Activated naive CD8-positive, alpha-beta T cell treated with anti-CD3 and anti-CD28 coated beads, Interleukin-2, amount 50 U/mL, for 24 hours (primary cell): ENCODE measurements at regions not wholly inside any gene's neighbourhood (a gene's known extent, or its start where the extent isn't known, plus 50 kb on each side); places are given as distances from the start of the nearest gene placed in this dataset.

Source experiments
- ATAC-seq: fragments of 150-1000 bp; cut with Tn5 transposase; one replicate; pipeline ENCODE4 v1.10.0; 2021
- DNase-seq: peaks from one replicate; pipeline ENCODE4 v3.0.0; 2021
- H3K27ac Mint-ChIP-seq: one replicate; pipeline ENCODE4 v1.8.0; 2021; ENCODE audit warnings: mild to moderate bottlenecking, mixed read lengths
- H3K27me3 Mint-ChIP-seq: one replicate; pipeline ENCODE4 v1.8.0; 2021; ENCODE audit warnings: mixed read lengths
- H3K36me3 Mint-ChIP-seq: one replicate; pipeline ENCODE4 v1.8.0; 2021; ENCODE audit warnings: low read depth, mixed read lengths
- H3K4me1 Mint-ChIP-seq: one replicate; pipeline ENCODE4 v1.8.0; 2021; ENCODE audit warnings: mixed read lengths
- H3K4me3 Mint-ChIP-seq: one replicate; pipeline ENCODE4 v1.8.0; 2021; ENCODE audit warnings: mild to moderate bottlenecking, moderate library complexity, mixed read lengths
- H3K9me3 Mint-ChIP-seq: one replicate; pipeline ENCODE4 v1.8.0; 2021; ENCODE audit warnings: mixed read lengths

- Mint-ChIP-seq H3K27me3 (peaks cover 19% of the 10 kb centered on the region), H3K36me3 (no peaks in the 10 kb centered on the region), H3K4me3 (no peak overlapping the region), H3K9me3 (no peaks in the 10 kb centered on the region), H3K27ac (no peak overlapping the region), H3K4me1 (no peaks in the 10 kb centered on the region)
- no peak for ATAC-seq
- no peak for DNase-seq
Measured at GRCh38 chr9:1718836-1719235, 296.3 kb upstream of the SMARCA2 start.

- no peaks in the 10 kb centered on the region for H3K36me3 Mint-ChIP-seq
- peaks cover 10% of the 10 kb centered on the region for H3K27me3 Mint-ChIP-seq
- ATAC-seq: no peak
- no peaks in the 10 kb centered on the region for H3K4me1 Mint-ChIP-seq
- H3K9me3 Mint-ChIP-seq: no peaks in the 10 kb centered on the region
- DNase-seq: no peak
- H3K27ac Mint-ChIP-seq: no peak overlapping the region
- H3K4me3 Mint-ChIP-seq: no peak overlapping the region
Measured at GRCh38 chr9:1721196-1721595, 294.0 kb upstream of the SMARCA2 start.

- H3K9me3 Mint-ChIP-seq: no peaks in the 10 kb centered on the region
- H3K36me3 Mint-ChIP-seq: no peaks in the 10 kb centered on the region
- H3K4me1 Mint-ChIP-seq: no peaks in the 10 kb centered on the region
- no peak overlapping the region for H3K27ac Mint-ChIP-seq
- DNase-seq: no peak
- H3K27me3 Mint-ChIP-seq: peaks cover 10% of the 10 kb centered on the region
- no peak overlapping the region for H3K4me3 Mint-ChIP-seq
- ATAC-seq: no peak
Measured at GRCh38 chr9:1722404-1722803, 292.7 kb upstream of the SMARCA2 start.

GRCh38 chr9:1723522-1724015 lies 291.6 kb upstream of the SMARCA2 start:
- no peak for DNase-seq
- H3K27ac Mint-ChIP-seq: no peak overlapping the region
- H3K36me3 Mint-ChIP-seq: no peaks in the 10 kb centered on the region
- no peak for ATAC-seq
- H3K9me3 Mint-ChIP-seq: no peaks in the 10 kb centered on the region
- peaks cover 7% of the 10 kb centered on the region for H3K27me3 Mint-ChIP-seq
- no peaks in the 10 kb centered on the region for H3K4me1 Mint-ChIP-seq
- no peak overlapping the region for H3K4me3 Mint-ChIP-seq

- Mint-ChIP-seq H3K36me3 (no peaks in the 10 kb centered on the region), H3K27ac (no peak overlapping the region), H3K27me3 (peaks cover 8% of the 10 kb centered on the region), H3K4me1 (no peaks in the 10 kb centered on the region), H3K4me3 (no peak overlapping the region), H3K9me3 (no peaks in the 10 kb centered on the region)
- DNase-seq (no peak), ATAC-seq (no peak)
Measured at GRCh38 chr9:1726993-1727759, 288.0 kb upstream of the SMARCA2 start.

- ATAC-seq (no peak), DNase-seq (no peak)
- Mint-ChIP-seq H3K27ac (no peak overlapping the region), H3K36me3 (no peaks in the 10 kb centered on the region), H3K27me3 (peaks cover 5% of the 10 kb centered on the region), H3K4me3 (no peak overlapping the region), H3K9me3 (no peaks in the 10 kb centered on the region), H3K4me1 (no peaks in the 10 kb centered on the region)
Measured at GRCh38 chr9:1729631-1730030, 285.5 kb upstream of the SMARCA2 start.

GRCh38 chr9:1732670-1733069 lies 282.5 kb upstream of the SMARCA2 start:
- Mint-ChIP-seq H3K27me3 (peaks cover 4% of the 10 kb centered on the region), H3K4me3 (no peak overlapping the region), H3K36me3 (no peaks in the 10 kb centered on the region), H3K9me3 (no peaks in the 10 kb centered on the region), H3K4me1 (no peaks in the 10 kb centered on the region), H3K27ac (no peak overlapping the region)
- DNase-seq: no peak
- no peak for ATAC-seq

GRCh38 chr9:1738511-1739100 lies 276.5 kb upstream of the SMARCA2 start:
- no peaks in the 10 kb centered on the region for H3K9me3 Mint-ChIP-seq
- no peak overlapping the region for H3K27ac Mint-ChIP-seq
- DNase-seq: no peak
- H3K36me3 Mint-ChIP-seq: no peaks in the 10 kb centered on the region
- H3K4me3 Mint-ChIP-seq: no peak overlapping the region
- H3K27me3 Mint-ChIP-seq: peaks cover 2% of the 10 kb centered on the region
- H3K4me1 Mint-ChIP-seq: no peaks in the 10 kb centered on the region
- ATAC-seq: no peak

GRCh38 chr9:1743121-1743960 lies 271.8 kb upstream of the SMARCA2 start:
- no peak overlapping the region for H3K4me3 Mint-ChIP-seq
- H3K36me3 Mint-ChIP-seq: no peaks in the 10 kb centered on the region
- peaks cover 2% of the 10 kb centered on the region for H3K27me3 Mint-ChIP-seq
- ATAC-seq: no peak
- no peaks in the 10 kb centered on the region for H3K4me1 Mint-ChIP-seq
- H3K9me3 Mint-ChIP-seq: no peaks in the 10 kb centered on the region
- no peak overlapping the region for H3K27ac Mint-ChIP-seq
- DNase-seq: no peak

- DNase-seq: no peak
- Mint-ChIP-seq H3K27me3 (no peaks in the 10 kb centered on the region), H3K27ac (no peak overlapping the region)
Measured at GRCh38 chr9:1745980-1746379, 269.2 kb upstream of the SMARCA2 start.

GRCh38 chr9:1747417-1747967 lies 267.7 kb upstream of the SMARCA2 start:
- no peak overlapping the region for H3K4me3 Mint-ChIP-seq
- H3K27ac Mint-ChIP-seq: no peak overlapping the region
- no peaks in the 10 kb centered on the region for H3K4me1 Mint-ChIP-seq
- no peak for ATAC-seq
- H3K36me3 Mint-ChIP-seq: no peaks in the 10 kb centered on the region
- H3K27me3 Mint-ChIP-seq: no peaks in the 10 kb centered on the region
- no peaks in the 10 kb centered on the region for H3K9me3 Mint-ChIP-seq
- no peak for DNase-seq

More at GRCh38 chr9:1745980-1746379, 269.2 kb upstream of the SMARCA2 start:
- no peaks in the 10 kb centered on the region for H3K36me3 Mint-ChIP-seq
- H3K4me1 Mint-ChIP-seq: no peaks in the 10 kb centered on the region
- ATAC-seq: no peak
- H3K9me3 Mint-ChIP-seq: no peaks in the 10 kb centered on the region
- no peak overlapping the region for H3K4me3 Mint-ChIP-seq

- Mint-ChIP-seq H3K36me3 (no peaks in the 10 kb centered on the region), H3K27ac (no peak overlapping the region), H3K27me3 (no peaks in the 10 kb centered on the region)
Measured at GRCh38 chr9:1748407-1748806, 266.7 kb upstream of the SMARCA2 start.

GRCh38 chr9:1757186-1757585 lies 258.0 kb upstream of the SMARCA2 start:
- Mint-ChIP-seq H3K36me3 (no peaks in the 10 kb centered on the region), H3K4me1 (no peaks in the 10 kb centered on the region), H3K27me3 (peaks cover 4% of the 10 kb centered on the region), H3K9me3 (peaks cover 4% of the 10 kb centered on the region), H3K4me3 (no peak overlapping the region), H3K27ac (no peak overlapping the region)
- no peak for ATAC-seq
- DNase-seq: no peak

More at GRCh38 chr9:1748407-1748806, 266.7 kb upstream of the SMARCA2 start:
- DNase-seq: no peak
- Mint-ChIP-seq H3K4me1 (no peaks in the 10 kb centered on the region), H3K4me3 (no peak overlapping the region), H3K9me3 (peaks cover 4% of the 10 kb centered on the region)
- ATAC-seq: no peak

GRCh38 chr9:1759009-1759408 lies 256.1 kb upstream of the SMARCA2 start:
- Mint-ChIP-seq H3K4me3 (no peak overlapping the region), H3K4me1 (no peaks in the 10 kb centered on the region), H3K27ac (no peak overlapping the region), H3K27me3 (peaks cover 4% of the 10 kb centered on the region), H3K9me3 (no peaks in the 10 kb centered on the region), H3K36me3 (no peaks in the 10 kb centered on the region)
- DNase-seq: no peak
- no peak for ATAC-seq
